IMR-90 (cell line): ENCODE measurements at regions not wholly inside any gene's neighbourhood (a gene's known extent, or its start where the extent isn't known, plus 50 kb on each side); places are given as distances from the start of the nearest gene placed in this dataset.
A peak's percentile ranks its signal among the peaks of the same experiment; 100 is the strongest.

Experiments used
- ATAC-seq: fragments of 200-7000 bp; cut with Tn5 transposase; 2 replicates; pipeline ENCODE4 v1.9.1; 2020; ENCODE audit warnings: low read depth, mild to moderate bottlenecking, moderate library complexity
- BruUV-seq: library from RNA; stranded (reverse); fragments of 400-500 nt; replicated peaks from 2 replicates; lab custom pipeline; 2021; lab: Mats Ljungman, UMichigan
- CTCF ChIA-PET: fragments of 300-600 bp; formaldehyde crosslinking; extraction: SDS; loops from one replicate; lab custom pipeline; 2021; ENCODE audit warnings: antibody characterized with exemption; lab: Yijun Ruan, JAX
- POLR2A ChIA-PET: fragments of 300-600 bp; sonication (Branson Sonifier 250); formaldehyde crosslinking; loops from one replicate; lab custom pipeline; 2022; ENCODE audit warnings: antibody characterized with exemption; ENCODE audit not compliant: unreplicated experiment; lab: Charles Lee
- DNase-seq: peaks from one replicate; pipeline ENCODE4 v3.0.0; 2013
- H2AFZ ChIP-seq: replicated peaks from 2 replicates; pipeline ENCODE3; 2013; ENCODE audit warnings: low read length, mild to moderate bottlenecking; ENCODE audit not compliant: poor library complexity
- H2AK5ac ChIP-seq: 2 replicates; pipeline ENCODE4 v1.6.1; 2013; ENCODE audit warnings: low read depth, low read length, inconsistent platforms
- H2AK9ac ChIP-seq: replicated peaks from 2 replicates; pipeline ENCODE3; 2013; ENCODE audit warnings: mild to moderate bottlenecking, low read depth, low read length, moderate library complexity; ENCODE audit not compliant: poor library complexity
- H2BK120ac ChIP-seq: 2 replicates; pipeline ENCODE4 v1.6.1; 2013; ENCODE audit warnings: low read depth, low read length, inconsistent platforms
- H2BK15ac ChIP-seq: 3 replicates; pipeline ENCODE4 v1.6.1; 2013; ENCODE audit warnings: low read depth, low read length, inconsistent platforms
- H2BK20ac ChIP-seq: 2 replicates; pipeline ENCODE4 v1.6.1; 2013; ENCODE audit warnings: low read depth, mild to moderate bottlenecking, inconsistent platforms, low read length, moderate library complexity
- H2BK5ac ChIP-seq: 2 replicates; pipeline ENCODE4 v1.6.1; 2013; ENCODE audit warnings: mild to moderate bottlenecking, low read depth, low read length, inconsistent platforms; ENCODE audit not compliant: poor library complexity, severe bottlenecking
- H3K14ac ChIP-seq: replicated peaks from 2 replicates; pipeline ENCODE4 v1.6.1; 2013; ENCODE audit warnings: low read depth, low read length, inconsistent platforms
- H3K18ac ChIP-seq: 2 replicates; pipeline ENCODE4 v1.6.1; 2013; ENCODE audit warnings: low read depth, low read length, control low read depth
- H3K23ac ChIP-seq: 2 replicates; pipeline ENCODE4 v1.6.1; 2013; ENCODE audit warnings: low read depth, low read length, inconsistent platforms
- H3K27ac ChIP-seq: 2 replicates; pipeline ENCODE4 v1.5.1; 2013; ENCODE audit warnings: mild to moderate bottlenecking, control low read depth, low read length; ENCODE audit not compliant: insufficient read depth
- H3K27me3 ChIP-seq: 2 replicates; pipeline ENCODE4 v1.6.1; 2013; ENCODE audit warnings: low read length; ENCODE audit not compliant: control insufficient read depth, insufficient read depth
- H3K36me3 ChIP-seq: 2 replicates; pipeline ENCODE4 v1.6.1; 2013; ENCODE audit warnings: low read length, mixed read lengths; ENCODE audit not compliant: control insufficient read depth, insufficient read depth
- H3K4ac ChIP-seq: 2 replicates; pipeline ENCODE4 v1.6.1; 2013; ENCODE audit warnings: low read depth, low read length, inconsistent platforms
- H3K4me1 ChIP-seq: 2 replicates; pipeline ENCODE4 v1.6.1; 2013; ENCODE audit warnings: low read length, mixed read lengths; ENCODE audit not compliant: control insufficient read depth, insufficient read depth
- H3K4me2 ChIP-seq: 2 replicates; pipeline ENCODE4 v1.6.1; 2013; ENCODE audit warnings: low read depth, mild to moderate bottlenecking, control low read depth, low read length, moderate library complexity
- H3K4me3 ChIP-seq: 2 replicates; pipeline ENCODE4 v1.5.1; 2013; ENCODE audit warnings: low read depth, mild to moderate bottlenecking, control low read depth, low read length, moderate library complexity; ENCODE audit not compliant: insufficient read depth
- H3K56ac ChIP-seq: 2 replicates; pipeline ENCODE4 v1.6.1; 2013; ENCODE audit warnings: low read length, inconsistent platforms; ENCODE audit not compliant: insufficient read depth; ENCODE audit errors: extremely low read depth
- H3K79me1 ChIP-seq, 2 experiments: 2 replicates each; pipeline ENCODE4 v1.6.1; 2013; ENCODE audit warnings: low read length in 2 of 2, inconsistent platforms in 1 of 2, low read depth in 1 of 2
- H3K9ac ChIP-seq: 2 replicates; pipeline ENCODE4 v1.6.1; 2013; ENCODE audit warnings: low read depth, low read length, control low read depth
- H3K9me1 ChIP-seq: 2 replicates; pipeline ENCODE4 v1.6.1; 2013; ENCODE audit warnings: low read length, inconsistent platforms; ENCODE audit not compliant: insufficient read depth
- H3K9me3 ChIP-seq: 2 replicates; pipeline ENCODE4 v1.6.1; 2013; ENCODE audit warnings: low read length; ENCODE audit not compliant: control insufficient read depth, insufficient read depth
- H4K20me1 ChIP-seq: 2 replicates; pipeline ENCODE4 v1.6.1; 2013; ENCODE audit warnings: low read length, inconsistent platforms; ENCODE audit not compliant: insufficient read depth
- H4K5ac ChIP-seq: 2 replicates; pipeline ENCODE4 v1.6.1; 2013; ENCODE audit warnings: mild to moderate bottlenecking, low read depth, low read length, control low read depth
- H4K8ac ChIP-seq, 2 experiments: 2 replicates each; pipeline ENCODE4 v1.6.1; 2013; ENCODE audit warnings: low read depth in 2 of 2, low read length in 2 of 2, control low read depth in 1 of 2, inconsistent platforms in 1 of 2
- H4K91ac ChIP-seq: 2 replicates; pipeline ENCODE4 v1.6.1; 2013; ENCODE audit warnings: low read depth, low read length, inconsistent platforms; ENCODE audit not compliant: insufficient read depth
- CEBPB ChIP-seq: IDR thresholded peaks from 2 replicates; pipeline ENCODE4 v1.6.1; 2012; ENCODE audit warnings: low read depth, low read length, improper control_type of control experiment
- CHD1 ChIP-seq: IDR thresholded peaks from 2 replicates; pipeline ENCODE4 v1.6.1; 2012; ENCODE audit warnings: low read depth, low read length, improper control_type of control experiment
- WGBS, 2 experiments: methylation state at CpG; one replicate each; pipeline versions ENCODE4 v1.1.5 to v1.1.7; 2013; ENCODE audit warnings: missing lambda C conversion rate in 2 of 2; ENCODE audit not compliant: insufficient read length in 1 of 2; ENCODE audit errors: extremely low coverage in 2 of 2; 5-methylcytosine and 5-hydroxymethylcytosine counted together
- dilution Hi-C: fragments of 300-500 bp; cut with HindIII; formaldehyde crosslinking; loops from one replicate; pipeline ENCODE4 v1.14.3; 2018; ENCODE audit warnings: low sequenced_read_pairs; ENCODE audit not compliant: unreplicated experiment
- in situ Hi-C: fragments of 300-500 bp; cut with MboI; formaldehyde crosslinking; loops from 3 replicates; pipeline ENCODE4 v1.14.3; 2019; ENCODE audit warnings: low sequenced_read_pairs, inconsistent platforms, mixed read lengths
- intact Hi-C: fragments of 100-400 bp; cut with micrococcal nuclease; formaldehyde crosslinking; loops from 2 replicates; pipeline ENCODE4 v1.10.0; 2022

DNA sequence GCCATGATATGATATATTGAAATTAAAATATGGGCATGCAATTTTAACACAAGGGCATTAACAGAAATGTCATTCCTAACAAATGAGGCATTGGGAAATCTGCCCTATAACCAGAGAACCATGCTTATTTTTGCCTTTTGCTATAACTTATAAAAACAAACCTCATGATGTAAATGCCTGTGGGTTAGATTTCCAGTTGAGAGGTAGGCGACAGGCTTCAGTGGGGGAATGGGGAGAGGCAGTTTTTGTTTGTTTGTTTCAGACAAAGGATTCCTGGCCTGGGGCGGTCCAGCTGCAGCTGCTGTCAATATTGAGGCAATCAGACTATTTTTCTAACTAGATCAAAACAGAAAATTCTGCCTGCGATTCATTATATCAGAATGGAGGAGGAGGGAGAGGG, 490.4 kb upstream of the CFAP20DC start:
- H3K56ac ChIP-seq: no peak overlapping the region
- peaks cover 7% of the 10 kb centered on the region for H3K4me1 ChIP-seq
- CTCF ChIA-PET: no interaction called here
- H3K36me3 ChIP-seq: no peaks in the 10 kb centered on the region
- peaks cover 5% of the 10 kb centered on the region; the same call in 1 of the 2 replicates for H3K9me1 ChIP-seq
- peak overlapping the region; percentile 17; the same call in 1 of the 2 replicates for H2BK120ac ChIP-seq
- peak overlapping the region; percentile 6; the same call in 1 of the 2 replicates for H3K18ac ChIP-seq
- ATAC-seq (peak; percentile 56), DNase-seq (peak; percentile 33)
- H2AK5ac ChIP-seq: no peak overlapping the region
- H3K23ac ChIP-seq: no peak overlapping the region
- no peaks in the 10 kb centered on the region for H3K9me3 ChIP-seq
- no peak overlapping the region for H3K9ac ChIP-seq
- H2AFZ ChIP-seq: peak overlapping the region; percentile 34
- no TSS peak for BruUV-seq
- dilution Hi-C loops: no loop called here
- H3K4ac ChIP-seq: peak overlapping the region; percentile 44; the same call in 1 of the 2 replicates
- H2BK5ac ChIP-seq: peak overlapping the region; percentile 13
- no peak overlapping the region for H3K27ac ChIP-seq
- H4K91ac ChIP-seq: peak overlapping the region; percentile 14; the same call in 1 of the 2 replicates
- no CpG with 5 or more reads among the region's 3 CpGs for WGBS, 2 experiments
- H2BK20ac ChIP-seq: no peak overlapping the region
- no peak overlapping the region for H4K5ac ChIP-seq
- H2BK15ac ChIP-seq: no peak overlapping the region; the same call in 2 of the 3 replicates
- H4K8ac ChIP-seq: 0 out of 4 replicates have a peak overlapping the region, but pooled peaks of 1 of the 2 experiments have one; percentile 3
- no peak overlapping the region for H3K4me3 ChIP-seq
- peak overlapping the region; percentile 5; the same call in 1 of the 2 replicates for H3K4me2 ChIP-seq
- H3K79me1 ChIP-seq: no peaks in the 10 kb centered on the region
- H3K14ac ChIP-seq: no peak overlapping the region
- H3K27me3 ChIP-seq: no peaks in the 10 kb centered on the region
- H4K20me1 ChIP-seq: no peaks in the 10 kb centered on the region
- TF ChIP-seq CEBPB: peak; percentile 34; the same call in 1 of the 2 replicates
- no peak for TF ChIP-seq CHD1
- POLR2A ChIA-PET: no interaction called here
- in situ Hi-C loops: no loop called here
- H2AK9ac ChIP-seq: no peak overlapping the region
- intact Hi-C loops: no loop called here
